ENCODE measurements at regions not wholly inside any gene's neighbourhood (a gene's known extent, or its start where the extent isn't known, plus 50 kb on each side); places are given as distances from the start of the nearest gene placed in this dataset.

GRCh38 chr5:133892774-133893173 lies 75.7 kb downstream of the C5orf15 start:
- no peaks in the 10 kb centered on the region for H3K36me3 ChIP-seq (ENCODE audit: low read depth)
- DNase-seq (ENCODE audit: low spot score), result peak; percentile 25
- TF ChIP-seq CTCF (IDR thresholded peaks at IDR 0.05; ENCODE audit: poor library complexity, severe bottlenecking), result no peak
- no peaks in the 10 kb centered on the region for H3K9me3 ChIP-seq (ENCODE audit: severe bottlenecking)
- no peak overlapping the region for H3K27ac ChIP-seq (ENCODE audit: poor library complexity, severe bottlenecking)
- H3K27me3 ChIP-seq (ENCODE audit: insufficient read depth, poor library complexity, severe bottlenecking), result no peaks in the 10 kb centered on the region
- ATAC-seq (ENCODE audit: low read depth), result no peak
- no peak overlapping the region for H3K4me3 ChIP-seq (ENCODE audit: severe bottlenecking)
- peaks cover 10% of the 10 kb centered on the region for H3K4me1 ChIP-seq (ENCODE audit: insufficient read depth, poor library complexity, severe bottlenecking)

- no peak overlapping the region for H3K27ac ChIP-seq (ENCODE audit: poor library complexity, severe bottlenecking)
- DNase-seq (ENCODE audit: low spot score) (peak; percentile 37), ATAC-seq (ENCODE audit: low read depth) (no peak)
- no peaks in the 10 kb centered on the region for H3K36me3 ChIP-seq (ENCODE audit: low read depth)
- H3K9me3 ChIP-seq (ENCODE audit: severe bottlenecking), result no peaks in the 10 kb centered on the region
- no peak for TF ChIP-seq CTCF (IDR thresholded peaks at IDR 0.05; ENCODE audit: poor library complexity, severe bottlenecking)
- H3K4me1 ChIP-seq (ENCODE audit: insufficient read depth, poor library complexity, severe bottlenecking), result peaks cover 10% of the 10 kb centered on the region
- no peak overlapping the region for H3K4me3 ChIP-seq (ENCODE audit: severe bottlenecking)
- no peaks in the 10 kb centered on the region for H3K27me3 ChIP-seq (ENCODE audit: insufficient read depth, poor library complexity, severe bottlenecking)
Measured at GRCh38 chr5:133892306-133892705, 76.1 kb downstream of the C5orf15 start.

- TF ChIP-seq CTCF (IDR thresholded peaks at IDR 0.05; ENCODE audit: poor library complexity, severe bottlenecking), result no peak
- Histone ChIP-seq H3K27ac (ENCODE audit: poor library complexity, severe bottlenecking) (no peak overlapping the region), H3K4me1 (ENCODE audit: insufficient read depth, poor library complexity, severe bottlenecking) (peaks cover 10% of the 10 kb centered on the region), H3K9me3 (ENCODE audit: severe bottlenecking) (no peaks in the 10 kb centered on the region), H3K36me3 (ENCODE audit: low read depth) (no peaks in the 10 kb centered on the region), H3K27me3 (ENCODE audit: insufficient read depth, poor library complexity, severe bottlenecking) (no peaks in the 10 kb centered on the region), H3K4me3 (ENCODE audit: severe bottlenecking) (no peak overlapping the region)
- DNase-seq (ENCODE audit: low spot score) (peak; percentile 55), ATAC-seq (ENCODE audit: low read depth) (no peak)
Measured at GRCh38 chr5:133891390-133891789, 77.0 kb downstream of the C5orf15 start.

GRCh38 chr5:133890776-133891280 lies 77.6 kb downstream of the C5orf15 start:
- Histone ChIP-seq H3K36me3 (ENCODE audit: low read depth) (no peaks in the 10 kb centered on the region), H3K27ac (ENCODE audit: poor library complexity, severe bottlenecking) (no peak overlapping the region), H3K9me3 (ENCODE audit: severe bottlenecking) (no peaks in the 10 kb centered on the region), H3K27me3 (ENCODE audit: insufficient read depth, poor library complexity, severe bottlenecking) (no peaks in the 10 kb centered on the region), H3K4me3 (ENCODE audit: severe bottlenecking) (no peak overlapping the region), H3K4me1 (ENCODE audit: insufficient read depth, poor library complexity, severe bottlenecking) (peaks cover 4% of the 10 kb centered on the region)
- DNase-seq (ENCODE audit: low spot score) (peak; percentile 23), ATAC-seq (ENCODE audit: low read depth) (no peak)
- no peak for TF ChIP-seq CTCF (IDR thresholded peaks at IDR 0.05; ENCODE audit: poor library complexity, severe bottlenecking)

GRCh38 chr5:133890314-133890713 lies 78.1 kb downstream of the C5orf15 start:
- Histone ChIP-seq H3K36me3 (ENCODE audit: low read depth) (no peaks in the 10 kb centered on the region), H3K27me3 (ENCODE audit: insufficient read depth, poor library complexity, severe bottlenecking) (no peaks in the 10 kb centered on the region), H3K4me3 (ENCODE audit: severe bottlenecking) (no peak overlapping the region), H3K4me1 (ENCODE audit: insufficient read depth, poor library complexity, severe bottlenecking) (no peaks in the 10 kb centered on the region), H3K27ac (ENCODE audit: poor library complexity, severe bottlenecking) (no peak overlapping the region), H3K9me3 (ENCODE audit: severe bottlenecking) (no peaks in the 10 kb centered on the region)
- DNase-seq (ENCODE audit: low spot score) (peak; percentile 29), ATAC-seq (ENCODE audit: low read depth) (no peak)
- TF ChIP-seq CTCF (IDR thresholded peaks at IDR 0.05; ENCODE audit: poor library complexity, severe bottlenecking), result no peak

Measured in RWPE2 (cell line).